ENCODE measurements at regions not wholly inside any gene's neighbourhood (a gene's known extent, or its start where the extent isn't known, plus 50 kb on each side); places are given as distances from the start of the nearest gene placed in this dataset.

- no peak for TF ChIP-seq POLR2A (IDR thresholded peaks at IDR 0.05)
- no peak for TF ChIP-seq CTCF (IDR thresholded peaks at IDR 0.05)
- TF ChIP-seq POLR2AphosphoS5 (IDR thresholded peaks at IDR 0.05) = no peak
- no peak for TF ChIP-seq EP300 (IDR thresholded peaks at IDR 0.05)
Observed at GRCh38 chr2:134141598-134142340, 112.1 kb upstream of the MGAT5 start.

Data from gastroesophageal sphincter (tissue), 3 donors.